GM21825 (cell line): ENCODE measurements at regions not wholly inside any gene's neighbourhood (a gene's known extent, or its start where the extent isn't known, plus 50 kb on each side); places are given as distances from the start of the nearest gene placed in this dataset.
"Not testable (repeated sequence)": the region's sequence is repeated elsewhere in the genome, so short reads cannot be mapped to it uniquely, and the experiment has no call there.

Experiments used
- ATAC-seq: cut with Tn5 transposase; IDR thresholded peaks from one replicate; pipeline ENCODE4 v1.9.1; 2021; ENCODE audit warnings: mild to moderate bottlenecking, moderate library complexity; ENCODE audit not compliant: unreplicated experiment

DNA sequence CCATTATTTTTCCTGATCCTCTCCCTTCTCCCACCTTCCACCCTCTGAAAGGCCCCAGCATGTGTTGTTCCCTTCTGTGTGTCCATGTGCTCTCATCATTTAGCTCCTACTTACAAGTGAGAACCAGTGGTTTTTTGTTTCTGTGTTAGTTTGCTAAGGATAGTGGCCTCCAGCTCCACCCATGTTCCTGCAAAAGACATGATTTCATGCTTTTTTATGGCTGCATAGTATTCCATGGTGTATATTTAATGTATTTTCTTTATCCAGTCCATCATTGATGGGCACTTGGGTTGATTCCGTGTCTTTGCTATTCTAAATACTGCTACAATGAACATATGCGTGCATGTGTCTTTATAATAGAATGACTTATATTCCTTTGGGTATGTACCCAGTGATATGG lies 89.4 kb upstream of the C1orf174 start:
- ATAC-seq = no peak

DNA sequence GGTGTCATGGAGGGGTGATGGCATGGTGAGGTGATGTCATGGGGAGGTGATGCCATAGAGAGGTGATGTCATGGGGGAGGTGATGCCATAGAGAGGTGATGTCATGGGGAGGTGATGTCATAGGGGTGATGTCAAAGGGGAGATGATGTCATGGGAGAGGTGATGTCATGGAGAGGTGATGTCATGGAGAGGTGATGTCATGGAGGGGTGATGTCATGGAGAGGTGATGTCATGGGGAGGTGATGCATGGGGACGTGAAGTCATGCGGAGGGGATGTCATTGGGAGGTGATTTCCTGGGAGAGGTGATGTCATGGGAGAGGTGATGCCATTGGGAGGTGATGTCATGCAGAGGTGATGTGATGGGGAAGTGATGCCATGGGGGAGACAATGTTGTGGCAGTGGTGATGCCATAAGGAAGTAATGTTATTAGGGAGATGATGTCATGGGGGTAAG lies 92.1 kb upstream of the C1orf174 start:
- no peak for ATAC-seq

DNA sequence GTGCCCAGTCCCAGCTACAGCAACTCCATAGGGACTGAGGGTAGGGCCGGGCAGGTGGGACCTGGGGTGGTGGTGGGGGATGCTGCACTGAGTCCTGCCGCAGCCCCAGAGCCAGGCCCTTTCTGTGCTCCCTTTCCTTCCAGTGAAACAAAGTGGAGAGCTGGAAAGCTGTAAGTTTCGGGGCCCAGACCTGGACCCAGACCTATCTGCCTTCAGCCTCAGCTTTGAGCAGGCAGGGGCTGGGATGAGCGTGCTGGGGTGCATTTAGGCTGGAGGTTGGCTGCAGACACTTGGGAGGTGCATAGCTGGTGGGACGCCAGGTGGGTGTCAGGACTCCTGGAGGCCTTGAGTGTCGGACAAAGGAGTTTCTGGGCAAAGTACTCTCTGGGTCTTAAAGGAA lies 92.7 kb upstream of the C1orf174 start:
- no peak for ATAC-seq

DNA sequence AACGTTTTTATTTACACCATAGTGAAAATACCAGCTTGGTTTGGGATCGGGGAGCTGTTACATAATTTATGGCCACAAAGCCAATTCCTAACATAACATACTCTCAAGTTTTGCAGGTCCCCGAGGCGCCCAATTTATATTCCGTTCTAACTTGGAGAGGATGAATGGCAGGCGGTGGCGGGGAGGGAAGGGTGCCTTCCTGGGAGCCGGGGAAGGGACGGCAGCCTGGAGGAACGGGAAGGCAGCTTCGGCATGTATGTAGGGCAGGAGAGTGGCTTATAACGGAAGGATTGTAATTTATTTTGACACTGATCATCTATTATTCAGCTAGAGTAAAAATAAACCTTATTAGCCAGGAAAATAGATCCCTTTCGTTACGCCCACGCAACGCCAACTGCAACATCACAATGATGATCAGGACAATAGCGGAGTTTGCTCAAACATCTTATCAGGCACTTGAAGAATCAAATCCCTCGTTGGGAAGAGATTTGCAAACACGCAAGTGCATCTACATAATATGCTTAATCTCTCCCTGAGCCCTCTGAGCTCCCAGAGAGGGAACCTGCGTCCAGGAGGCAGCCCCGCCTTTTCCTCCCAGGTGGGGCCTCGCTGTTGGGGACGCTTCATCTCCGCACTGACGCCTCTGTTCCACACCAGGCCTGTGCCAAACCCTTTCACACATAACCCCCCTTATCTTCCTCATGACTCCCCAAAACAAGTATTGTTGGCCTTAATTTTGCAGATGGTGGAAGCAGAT lies 93.7 kb upstream of the C1orf174 start:
- no peak for ATAC-seq

DNA sequence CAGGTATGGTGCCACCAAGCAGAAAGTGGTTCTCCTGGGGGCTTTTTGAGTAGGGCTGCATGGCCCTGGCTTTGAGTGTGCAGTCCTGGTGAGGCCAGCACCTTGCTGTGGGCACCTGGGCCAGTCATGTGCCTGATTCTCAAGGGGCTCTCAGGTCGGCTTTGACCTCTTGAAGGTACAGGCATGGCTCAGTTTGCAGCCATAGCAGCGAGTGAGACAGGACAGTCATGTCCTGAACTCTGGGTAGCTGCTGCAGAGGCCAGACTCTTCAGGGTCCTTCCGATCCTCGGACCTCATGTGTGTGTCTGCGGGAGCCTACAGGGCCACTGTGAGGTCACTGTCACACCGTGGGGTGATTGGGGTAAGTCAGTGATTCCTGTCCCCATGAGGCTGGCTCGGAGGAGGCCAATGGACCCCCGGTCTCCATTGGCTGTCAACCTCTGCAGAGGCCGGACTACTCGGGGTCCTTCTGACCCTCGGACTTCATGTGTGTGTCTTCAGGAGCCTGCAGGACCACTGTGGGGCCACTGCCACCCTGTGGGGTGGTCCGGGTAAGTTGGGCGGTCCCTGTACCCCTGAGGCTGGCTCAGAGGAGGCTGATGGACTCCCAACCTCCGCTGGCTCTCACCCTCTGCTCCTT lies 95.2 kb upstream of the C1orf174 start:
- ATAC-seq = no peak

DNA sequence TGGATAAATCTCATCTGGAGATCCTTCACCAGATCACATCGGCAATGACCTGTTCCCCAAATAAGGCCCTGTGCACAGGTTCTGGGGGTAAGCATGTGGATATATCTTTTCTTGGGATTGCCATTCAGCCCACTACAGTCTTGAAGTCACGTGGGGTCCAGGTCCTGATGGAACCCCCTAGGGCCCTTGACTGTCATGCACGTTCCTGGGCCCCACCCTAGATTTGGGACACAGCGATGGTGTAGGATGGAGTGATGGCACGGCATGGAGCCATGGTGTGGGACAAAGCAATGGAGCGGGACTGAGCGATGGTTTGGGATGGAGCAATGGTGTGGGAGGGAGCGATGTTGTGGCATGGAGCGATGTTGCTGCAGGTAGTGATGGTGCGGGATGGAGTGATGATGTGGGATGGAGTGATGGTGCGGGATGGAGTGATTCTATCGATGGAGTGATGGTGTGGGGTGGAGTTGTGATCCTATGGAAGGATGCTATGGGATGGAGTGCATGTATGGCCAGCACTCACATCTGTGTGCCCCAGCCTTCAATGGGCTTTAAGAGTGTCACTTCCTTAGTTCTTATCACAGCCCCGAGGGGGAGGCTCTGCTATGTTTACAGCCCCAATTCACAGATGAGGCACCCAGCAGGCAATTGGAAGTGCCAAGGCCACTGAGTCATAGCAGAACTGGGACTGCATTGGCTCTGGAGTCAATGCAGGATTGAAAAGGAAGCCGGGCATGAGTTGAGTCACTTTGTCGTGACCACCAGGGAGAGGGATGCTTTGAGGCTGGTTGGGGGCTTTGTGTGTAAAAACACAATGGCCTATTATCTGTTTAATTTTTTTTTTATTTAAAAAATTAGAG lies 97.0 kb upstream of the C1orf174 start:
- ATAC-seq = no peak

DNA sequence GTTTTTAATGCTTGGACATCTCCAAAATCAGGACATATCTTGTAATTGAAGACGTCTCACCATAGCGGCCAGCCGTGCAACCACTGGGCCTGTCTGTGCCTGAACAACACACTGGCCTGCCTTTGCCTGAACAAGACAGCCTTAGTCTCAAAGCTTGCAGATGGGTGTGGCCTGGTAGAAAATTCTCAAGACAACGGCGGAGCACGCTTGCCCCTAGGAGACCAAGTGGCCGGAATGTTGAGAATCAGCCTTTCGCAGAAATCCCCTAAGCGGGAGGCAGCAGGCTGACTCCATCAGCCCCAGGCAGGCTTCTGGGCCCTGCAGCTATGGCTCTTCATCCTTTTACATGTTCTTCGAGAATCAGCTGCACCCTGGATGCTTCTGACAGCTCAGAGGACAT lies 98.0 kb upstream of the C1orf174 start:
- ATAC-seq = no peak

DNA sequence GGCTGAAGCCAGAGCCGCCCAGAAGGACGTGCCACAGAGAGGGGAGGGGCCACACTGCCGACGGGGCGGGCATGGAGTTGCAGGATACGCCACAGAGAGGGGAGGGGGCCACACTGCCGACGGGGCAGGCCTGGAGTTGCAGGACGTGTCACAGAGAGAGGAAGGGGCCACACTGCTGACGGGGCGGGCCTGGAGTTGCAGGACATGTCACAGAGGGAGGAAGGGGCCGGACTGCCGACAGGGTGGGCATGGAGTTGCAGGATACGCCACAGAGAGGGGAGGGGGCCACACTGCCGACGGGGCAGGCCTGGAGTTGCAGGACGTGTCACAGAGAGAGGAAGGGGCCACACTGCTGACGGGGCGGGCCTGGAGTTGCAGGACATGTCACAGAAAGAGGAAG lies 99.4 kb upstream of the C1orf174 start:
- not testable (repeated sequence) for ATAC-seq

DNA sequence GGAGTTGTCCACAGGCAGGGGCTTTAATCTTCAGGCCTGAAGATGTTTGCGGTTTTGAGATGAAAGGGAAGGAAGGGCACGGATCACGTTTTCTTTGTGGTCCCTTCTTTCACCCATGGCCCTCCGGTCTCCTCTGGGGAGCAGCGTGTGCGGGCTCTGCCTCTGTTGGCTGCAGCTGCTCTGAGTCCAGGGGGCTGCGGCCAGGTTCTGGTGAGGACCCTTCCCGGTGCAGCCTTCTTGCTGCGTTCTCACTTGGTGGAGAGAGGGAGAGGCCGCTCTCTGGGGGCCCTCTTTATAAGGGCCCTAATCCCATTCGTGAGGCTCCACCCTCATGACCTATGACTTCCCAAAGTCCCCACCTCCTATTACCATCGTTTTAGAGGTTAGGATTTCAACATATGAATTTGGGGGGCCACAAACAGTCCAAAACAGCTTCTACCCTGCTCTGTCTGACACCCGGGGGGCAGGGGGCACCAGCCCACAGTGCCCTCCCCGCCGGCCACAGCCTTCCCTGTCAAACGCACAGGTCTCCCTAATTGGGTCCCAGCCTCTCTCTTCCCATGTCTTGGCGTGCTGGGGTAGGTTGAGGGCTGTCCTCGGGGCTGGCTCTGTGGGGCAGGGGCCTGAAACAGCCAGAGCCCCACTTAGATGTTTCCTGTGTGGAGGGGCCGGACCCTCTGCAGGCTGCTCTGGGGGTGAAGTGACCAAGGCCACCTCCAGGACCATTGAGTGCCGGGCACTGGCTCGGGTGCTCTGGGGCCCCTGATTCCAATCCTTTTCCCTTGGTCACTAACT lies 100.1 kb upstream of the C1orf174 start:
- ATAC-seq = no peak

DNA sequence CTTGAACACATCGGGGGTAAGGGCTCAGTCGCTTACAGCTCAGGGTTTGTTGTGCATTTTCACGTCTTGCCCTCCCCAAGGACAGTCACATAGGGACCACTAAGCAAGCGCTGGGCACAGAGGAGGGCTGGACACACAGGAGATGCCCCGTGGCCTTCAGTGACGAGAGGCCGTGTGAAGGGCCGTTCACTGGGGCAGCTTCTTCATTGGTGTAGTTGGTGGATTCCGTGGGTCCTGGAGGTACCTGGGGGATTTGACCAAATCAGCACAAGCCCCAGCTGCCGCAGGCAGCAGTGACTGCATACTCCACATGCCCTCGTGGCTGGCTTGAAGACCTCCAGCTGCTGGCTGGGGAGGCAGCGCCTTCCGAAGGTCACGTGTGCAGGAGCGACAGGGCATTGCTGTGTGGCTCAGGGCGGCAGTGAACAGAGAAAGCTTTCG lies 100.8 kb upstream of the C1orf174 start:
- no peak for ATAC-seq

DNA sequence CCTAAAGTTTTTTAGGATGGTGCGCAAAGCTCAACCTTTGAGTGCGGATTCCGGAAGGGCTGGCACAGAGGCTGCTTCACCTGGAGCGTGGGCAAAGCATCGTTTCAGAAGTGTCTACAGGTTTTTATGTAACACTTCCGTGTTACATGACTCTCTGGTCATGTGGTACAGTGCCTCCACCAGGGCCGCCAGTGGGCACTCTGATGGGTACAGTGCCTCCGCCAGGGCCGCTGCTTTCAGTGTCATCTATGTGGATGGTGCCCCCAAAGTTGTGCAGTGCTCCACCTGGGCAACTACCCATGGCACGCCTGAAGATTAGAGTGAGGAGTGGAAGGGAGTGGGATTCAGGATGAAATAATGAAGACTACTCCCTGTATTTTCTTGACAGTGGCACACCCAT lies 101.4 kb upstream of the C1orf174 start:
- no peak for ATAC-seq

DNA sequence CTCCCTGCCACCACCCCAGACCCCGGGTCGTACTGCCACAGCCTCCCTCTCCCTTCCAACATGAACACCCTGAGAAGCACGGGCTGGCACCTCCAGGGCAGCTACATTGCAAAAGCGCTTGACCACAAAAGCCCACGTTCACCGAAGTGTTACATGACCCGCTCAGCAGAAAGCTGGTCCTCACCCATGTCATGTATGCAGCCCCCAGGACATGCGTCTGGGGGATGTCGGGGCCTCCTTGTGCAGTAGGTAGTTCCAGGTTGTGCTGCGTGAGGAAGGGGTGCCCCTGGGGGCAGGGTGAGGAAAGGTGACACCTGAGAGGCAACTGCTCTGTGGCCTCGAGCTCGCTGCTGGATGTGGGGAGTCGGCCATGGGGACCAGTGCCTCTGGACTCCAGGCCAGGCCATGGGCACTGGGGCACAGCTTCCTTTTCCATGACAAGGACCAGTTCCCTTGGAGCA lies 102.0 kb upstream of the C1orf174 start:
- no peak for ATAC-seq

DNA sequence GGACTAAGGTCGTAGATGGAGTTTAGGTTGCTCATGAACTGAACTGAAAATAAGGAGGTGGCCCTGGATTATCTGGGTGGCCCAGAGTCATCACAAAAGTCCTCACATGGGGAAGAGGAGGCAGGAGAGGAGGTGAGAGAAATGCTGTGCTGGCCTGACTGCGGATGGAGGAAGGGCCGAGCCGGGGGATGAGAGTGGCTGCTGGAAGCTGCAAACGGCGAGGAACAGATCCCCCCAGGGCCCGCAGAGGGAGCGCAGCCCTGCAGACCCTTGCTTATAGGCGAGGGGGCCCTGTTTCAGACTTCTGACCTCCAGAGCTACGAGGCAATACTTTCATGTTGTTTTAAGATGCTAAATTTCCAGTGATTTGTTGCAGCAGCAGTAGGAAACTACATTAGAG lies 102.7 kb upstream of the C1orf174 start:
- ATAC-seq = no peak

DNA sequence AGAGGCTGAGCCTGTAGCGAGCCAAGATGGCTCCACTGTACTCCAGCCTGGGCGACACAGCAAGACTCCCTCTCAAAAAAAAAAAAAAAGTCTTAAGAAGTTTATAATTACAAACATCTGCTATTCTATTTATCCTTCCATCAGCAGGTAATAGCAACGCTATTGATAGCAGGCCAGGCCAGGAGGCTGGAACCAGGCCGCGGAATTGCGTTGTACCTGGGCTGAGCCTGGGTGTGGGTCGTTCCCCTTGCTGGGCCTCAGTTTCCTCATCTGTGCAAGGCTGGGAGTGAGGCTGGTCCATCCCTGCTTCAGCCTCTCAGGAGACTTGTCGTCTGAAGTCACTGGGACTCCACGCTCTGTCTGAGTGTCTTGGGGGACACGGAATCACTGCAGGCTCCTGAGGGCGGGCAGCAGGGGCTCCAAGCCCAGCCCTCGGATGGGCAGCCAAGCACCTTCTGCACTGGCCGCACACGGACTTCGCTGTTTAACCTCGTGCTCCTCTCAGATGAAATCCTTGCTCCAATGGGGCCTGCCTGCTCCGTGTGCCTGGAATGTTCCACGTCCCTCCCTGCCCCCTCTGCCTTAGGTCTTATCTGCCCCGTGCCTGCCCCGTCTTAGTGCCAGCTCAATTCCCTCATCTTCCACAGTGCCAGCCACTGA lies 103.9 kb upstream of the C1orf174 start:
- ATAC-seq = no peak

DNA sequence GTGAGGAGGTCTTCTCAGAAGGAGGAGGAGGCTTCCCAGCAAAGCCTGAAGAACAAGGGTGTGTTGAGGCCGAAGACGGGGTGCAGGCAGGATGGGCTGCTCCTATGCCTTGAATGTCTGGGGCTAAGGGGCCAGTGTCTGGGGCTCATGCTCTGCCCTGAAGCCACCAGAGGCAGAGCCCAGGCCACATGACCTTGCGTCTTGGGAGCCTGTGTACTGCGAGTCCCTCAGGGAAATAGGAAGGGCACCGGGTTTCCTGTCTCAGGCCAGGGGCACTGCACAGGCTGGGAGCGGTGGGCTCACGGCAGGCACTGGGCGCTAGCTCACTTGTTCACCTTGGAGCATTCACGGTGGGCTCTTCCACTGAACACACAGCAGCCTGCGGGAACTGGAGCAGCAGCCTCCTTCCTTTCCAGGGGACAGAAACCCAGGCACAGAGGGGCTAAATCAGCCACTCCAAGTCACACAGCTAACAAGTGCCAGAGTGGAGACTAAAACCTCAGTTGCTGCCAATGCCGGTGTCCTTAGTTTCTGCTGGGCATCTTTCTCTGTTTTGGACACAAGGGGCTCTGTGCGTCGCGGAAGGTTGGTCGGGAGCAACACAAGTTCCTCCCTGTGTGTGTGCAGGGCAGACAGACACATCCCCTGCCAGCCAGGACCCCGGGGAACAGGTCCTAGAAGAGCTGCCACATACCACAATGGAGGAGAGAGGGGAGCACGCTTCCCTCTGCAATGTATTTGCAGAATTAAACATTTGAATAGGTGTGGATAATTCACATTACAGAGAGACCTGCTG lies 104.8 kb upstream of the C1orf174 start:
- ATAC-seq = no peak

DNA sequence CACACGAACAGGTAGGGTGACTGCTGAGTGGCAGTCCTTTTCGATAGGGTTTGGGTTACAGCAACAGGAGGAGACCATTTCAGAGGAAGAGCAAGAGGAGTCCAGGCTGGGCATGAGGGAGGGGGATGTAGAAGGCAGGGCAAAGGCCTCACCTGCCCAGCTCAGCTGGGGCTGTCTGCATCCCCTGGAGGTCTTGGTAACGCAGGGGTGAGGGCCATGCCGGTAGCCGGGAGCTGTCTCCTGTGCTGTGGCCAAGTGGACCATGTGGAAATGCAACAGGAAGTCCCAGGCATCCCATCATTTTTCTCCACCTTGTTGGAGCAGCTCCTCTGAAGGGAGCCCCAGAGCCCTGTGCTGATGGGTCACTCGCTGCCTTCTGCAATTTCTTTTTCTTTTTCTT lies 105.4 kb upstream of the C1orf174 start:
- no peak for ATAC-seq

DNA sequence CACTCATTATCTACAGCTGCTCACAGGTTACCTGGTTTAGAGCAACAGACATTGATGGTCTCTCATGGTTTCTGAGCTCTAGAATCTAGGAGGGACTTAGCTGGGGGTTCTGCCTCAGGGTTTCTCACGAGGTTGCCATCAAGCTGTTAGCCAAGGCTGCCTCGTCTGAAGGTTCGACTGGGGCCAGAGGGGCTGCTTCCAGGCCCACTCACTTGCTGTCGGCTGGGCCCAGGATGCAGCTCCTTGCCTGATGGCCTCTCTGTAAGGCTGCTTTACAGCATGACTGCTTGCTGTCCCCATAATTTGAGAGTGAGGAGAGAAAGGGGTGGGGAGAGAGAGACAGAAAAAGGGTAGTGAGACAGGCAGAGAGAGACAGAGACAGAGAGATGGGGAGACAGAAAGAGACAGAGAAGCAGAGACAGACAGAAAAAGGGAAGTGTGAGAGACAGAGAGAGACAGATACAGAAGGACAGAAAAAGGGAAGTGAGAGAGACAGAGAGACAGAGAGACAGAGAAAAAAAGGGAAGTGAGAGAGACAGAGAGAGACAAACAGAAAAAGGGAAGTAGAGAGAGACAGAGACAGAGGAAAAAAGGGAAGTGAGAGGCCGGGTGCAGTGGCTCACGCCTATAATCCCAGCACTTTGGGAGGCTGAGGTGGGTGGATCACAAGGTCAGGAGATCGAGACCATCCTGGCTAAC lies 106.8 kb upstream of the C1orf174 start:
- ATAC-seq = no peak

DNA sequence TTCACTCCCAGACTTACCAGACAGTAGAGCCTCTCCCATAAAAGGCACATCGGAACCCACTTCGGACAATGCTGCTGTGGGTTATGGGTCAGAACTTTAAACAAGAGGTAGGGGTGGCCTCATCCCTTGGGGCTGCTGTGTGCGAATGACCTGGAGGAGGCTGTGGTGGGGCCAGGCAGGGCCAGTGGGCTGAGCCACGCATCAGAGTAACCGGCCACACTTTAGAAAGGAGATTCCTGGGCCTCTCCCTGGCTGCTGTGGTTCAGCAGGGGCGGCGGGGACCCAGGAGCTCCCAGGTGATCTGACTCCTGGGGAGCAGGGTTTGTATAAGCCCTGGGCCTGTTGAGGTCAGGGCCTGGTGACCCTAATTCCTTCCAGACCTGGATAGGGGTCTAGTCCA lies 110.2 kb upstream of the C1orf174 start:
- no peak for ATAC-seq
